ENCODE measurements at regions not wholly inside any gene's neighbourhood (a gene's known extent, or its start where the extent isn't known, plus 50 kb on each side); places are given as distances from the start of the nearest gene placed in this dataset.

GRCh38 chr12:93104535-93104934 lies 175.4 kb upstream of the EEA1 start:
- Histone ChIP-seq H3K27me3 (ENCODE audit: insufficient read depth, low read length, poor library complexity, severe bottlenecking) (no peaks in the 10 kb centered on the region), H3K4me3 (ENCODE audit: low read length, poor library complexity, severe bottlenecking) (no peak overlapping the region), H3K9me3 (ENCODE audit: insufficient read depth, low read depth, low read length) (no peaks in the 10 kb centered on the region), H3K4me2 (ENCODE audit: low read depth, low read length, poor library complexity, severe bottlenecking) (no peak overlapping the region), H3K36me3 (ENCODE audit: insufficient read depth, low read length) (no peaks in the 10 kb centered on the region), H3K79me2 (ENCODE audit: insufficient read depth, low read length) (no peaks in the 10 kb centered on the region), H3K9ac (ENCODE audit: low read depth, low read length, poor library complexity, severe bottlenecking) (no peak overlapping the region), H3K4me1 (ENCODE audit: insufficient read depth, low read length, poor library complexity, severe bottlenecking) (no peaks in the 10 kb centered on the region), H3F3A (ENCODE audit: low read depth) (no peaks in the 10 kb centered on the region), H3K9me2 (replicated peaks; ENCODE audit: low read depth, low read length) (no peaks in the 10 kb centered on the region), H2AFZ (ENCODE audit: low read length) (no peak overlapping the region), H4K20me1 (ENCODE audit: insufficient read depth, low read length, poor library complexity, severe bottlenecking) (no peaks in the 10 kb centered on the region)
- TF ChIP-seq EZH2phosphoT487 (IDR thresholded peaks at IDR 0.05; ENCODE audit: borderline replicate concordance): no peak
- no peak for TF ChIP-seq CTCF (conservative IDR thresholded peaks at IDR 0.05; ENCODE audit: low read length)

GRCh38 chr12:93106910-93107309 lies 177.8 kb upstream of the EEA1 start:
- no peaks in the 10 kb centered on the region for H3K4me1 ChIP-seq (ENCODE audit: insufficient read depth, low read length, poor library complexity, severe bottlenecking)
- H3K79me2 ChIP-seq (ENCODE audit: insufficient read depth, low read length): no peaks in the 10 kb centered on the region
- no peak overlapping the region for H3K4me3 ChIP-seq (ENCODE audit: low read length, poor library complexity, severe bottlenecking)
- H3K9me2 ChIP-seq (replicated peaks; ENCODE audit: low read depth, low read length): no peaks in the 10 kb centered on the region
- H3F3A ChIP-seq (ENCODE audit: low read depth): no peaks in the 10 kb centered on the region
- H3K27me3 ChIP-seq (ENCODE audit: insufficient read depth, low read length, poor library complexity, severe bottlenecking): no peaks in the 10 kb centered on the region
- no peak for TF ChIP-seq CTCF (conservative IDR thresholded peaks at IDR 0.05; ENCODE audit: low read length)
- TF ChIP-seq EZH2phosphoT487 (IDR thresholded peaks at IDR 0.05; ENCODE audit: borderline replicate concordance): no peak
- no peaks in the 10 kb centered on the region for H3K36me3 ChIP-seq (ENCODE audit: insufficient read depth, low read length)
- H3K9me3 ChIP-seq (ENCODE audit: insufficient read depth, low read depth, low read length): no peaks in the 10 kb centered on the region
- H3K9ac ChIP-seq (ENCODE audit: low read depth, low read length, poor library complexity, severe bottlenecking): no peak overlapping the region
- H2AFZ ChIP-seq (ENCODE audit: low read length): no peak overlapping the region
- no peak overlapping the region for H3K4me2 ChIP-seq (ENCODE audit: low read depth, low read length, poor library complexity, severe bottlenecking)
- no peaks in the 10 kb centered on the region for H4K20me1 ChIP-seq (ENCODE audit: insufficient read depth, low read length, poor library complexity, severe bottlenecking)

- H3K9me3 ChIP-seq (ENCODE audit: insufficient read depth, low read depth, low read length): no peaks in the 10 kb centered on the region
- H3K4me1 ChIP-seq (ENCODE audit: insufficient read depth, low read length, poor library complexity, severe bottlenecking): no peaks in the 10 kb centered on the region
- no peak overlapping the region for H3K9ac ChIP-seq (ENCODE audit: low read depth, low read length, poor library complexity, severe bottlenecking)
- H2AFZ ChIP-seq (ENCODE audit: low read length): no peak overlapping the region
- no peak for TF ChIP-seq EZH2phosphoT487 (IDR thresholded peaks at IDR 0.05; ENCODE audit: borderline replicate concordance)
- H3K27me3 ChIP-seq (ENCODE audit: insufficient read depth, low read length, poor library complexity, severe bottlenecking): no peaks in the 10 kb centered on the region
- no peak overlapping the region for H3K4me3 ChIP-seq (ENCODE audit: low read length, poor library complexity, severe bottlenecking)
- H3K9me2 ChIP-seq (replicated peaks; ENCODE audit: low read depth, low read length): no peaks in the 10 kb centered on the region
- no peak overlapping the region for H3K4me2 ChIP-seq (ENCODE audit: low read depth, low read length, poor library complexity, severe bottlenecking)
- H3F3A ChIP-seq (ENCODE audit: low read depth): no peaks in the 10 kb centered on the region
- no peaks in the 10 kb centered on the region for H3K36me3 ChIP-seq (ENCODE audit: insufficient read depth, low read length)
- no peaks in the 10 kb centered on the region for H3K79me2 ChIP-seq (ENCODE audit: insufficient read depth, low read length)
- H4K20me1 ChIP-seq (ENCODE audit: insufficient read depth, low read length, poor library complexity, severe bottlenecking): no peaks in the 10 kb centered on the region
These were observed 178.6 kb upstream of the EEA1 start for GRCh38 chr12:93107514-93108312.

- Histone ChIP-seq H3K9me3 (ENCODE audit: insufficient read depth, low read depth, low read length) (no peaks in the 10 kb centered on the region), H3K9me2 (replicated peaks; ENCODE audit: low read depth, low read length) (no peaks in the 10 kb centered on the region), H2AFZ (ENCODE audit: low read length) (no peak overlapping the region), H3F3A (ENCODE audit: low read depth) (no peaks in the 10 kb centered on the region), H3K4me2 (ENCODE audit: low read depth, low read length, poor library complexity, severe bottlenecking) (no peak overlapping the region), H3K27me3 (ENCODE audit: insufficient read depth, low read length, poor library complexity, severe bottlenecking) (no peaks in the 10 kb centered on the region), H3K79me2 (ENCODE audit: insufficient read depth, low read length) (no peaks in the 10 kb centered on the region), H4K20me1 (ENCODE audit: insufficient read depth, low read length, poor library complexity, severe bottlenecking) (no peaks in the 10 kb centered on the region), H3K9ac (ENCODE audit: low read depth, low read length, poor library complexity, severe bottlenecking) (no peak overlapping the region), H3K4me1 (ENCODE audit: insufficient read depth, low read length, poor library complexity, severe bottlenecking) (no peaks in the 10 kb centered on the region), H3K36me3 (ENCODE audit: insufficient read depth, low read length) (no peaks in the 10 kb centered on the region), H3K4me3 (ENCODE audit: low read length, poor library complexity, severe bottlenecking) (no peak overlapping the region)
- no peak for TF ChIP-seq EZH2phosphoT487 (IDR thresholded peaks at IDR 0.05; ENCODE audit: borderline replicate concordance)
- no peak for TF ChIP-seq CTCF (conservative IDR thresholded peaks at IDR 0.05; ENCODE audit: low read length)
These were observed 179.9 kb upstream of the EEA1 start for GRCh38 chr12:93108985-93109384.
